ENCODE measurements at regions not wholly inside any gene's neighbourhood (a gene's known extent, or its start where the extent isn't known, plus 50 kb on each side); places are given as distances from the start of the nearest gene placed in this dataset.

- TF ChIP-seq POLR2A (IDR thresholded peaks at IDR 0.05; ENCODE audit: low read depth, low read length) = no peak
- FAIRE-seq (no peak), DNase-seq (ENCODE audit: insufficient read length, low spot score) (no peak)
These were observed 145.6 kb downstream of the DYRK2 start for GRCh38 chr12:67794161-67794560.

GRCh38 chr12:67795236-67795635, 146.7 kb downstream of the DYRK2 start:
- FAIRE-seq = no peak
- no peak for DNase-seq (ENCODE audit: insufficient read length, low spot score)
- no peak for TF ChIP-seq POLR2A (IDR thresholded peaks at IDR 0.05; ENCODE audit: low read depth, low read length)

- FAIRE-seq = no peak
- no peak for TF ChIP-seq POLR2A (IDR thresholded peaks at IDR 0.05; ENCODE audit: low read depth, low read length)
These were observed 148.7 kb downstream of the DYRK2 start for GRCh38 chr12:67797185-67797741.

GRCh38 chr12:67797753-67798152, 149.2 kb downstream of the DYRK2 start:
- DNase-seq (ENCODE audit: insufficient read length, low spot score) (no peak), FAIRE-seq (no peak)

More at GRCh38 chr12:67797185-67797741, 148.7 kb downstream of the DYRK2 start:
- DNase-seq (ENCODE audit: insufficient read length, low spot score) = no peak

GRCh38 chr12:67798768-67799167, 150.2 kb downstream of the DYRK2 start:
- DNase-seq (ENCODE audit: insufficient read length, low spot score) (no peak), FAIRE-seq (no peak)
- no peak for TF ChIP-seq POLR2A (IDR thresholded peaks at IDR 0.05; ENCODE audit: low read depth, low read length)

More at GRCh38 chr12:67797753-67798152, 149.2 kb downstream of the DYRK2 start:
- no peak for TF ChIP-seq POLR2A (IDR thresholded peaks at IDR 0.05; ENCODE audit: low read depth, low read length)

- no peak for FAIRE-seq
- no peak for TF ChIP-seq POLR2A (IDR thresholded peaks at IDR 0.05; ENCODE audit: low read depth, low read length)
- DNase-seq (ENCODE audit: insufficient read length, low spot score) = no peak
These were observed 154.2 kb downstream of the DYRK2 start for GRCh38 chr12:67802731-67803130.

GRCh38 chr12:67803278-67803993, 154.9 kb downstream of the DYRK2 start:
- FAIRE-seq = no peak
- no peak for DNase-seq (ENCODE audit: insufficient read length, low spot score)
- TF ChIP-seq POLR2A (IDR thresholded peaks at IDR 0.05; ENCODE audit: low read depth, low read length) = no peak

- DNase-seq (ENCODE audit: insufficient read length, low spot score) (no peak), FAIRE-seq (no peak)
- no peak for TF ChIP-seq POLR2A (IDR thresholded peaks at IDR 0.05; ENCODE audit: low read depth, low read length)
These were observed 155.6 kb downstream of the DYRK2 start for GRCh38 chr12:67804168-67804567.

GRCh38 chr12:67807814-67808213, 159.3 kb downstream of the DYRK2 start:
- no peak for DNase-seq (ENCODE audit: insufficient read length, low spot score)
- TF ChIP-seq POLR2A (IDR thresholded peaks at IDR 0.05; ENCODE audit: low read depth, low read length) = no peak
- FAIRE-seq = peak; percentile 52

- TF ChIP-seq POLR2A (IDR thresholded peaks at IDR 0.05; ENCODE audit: low read depth, low read length) = no peak
- DNase-seq (ENCODE audit: insufficient read length, low spot score) = no peak
- no peak for FAIRE-seq
These were observed 161.6 kb downstream of the DYRK2 start for GRCh38 chr12:67810166-67810565.

- DNase-seq (ENCODE audit: insufficient read length, low spot score) (peak; percentile 17), FAIRE-seq (peak; percentile 97)
- TF ChIP-seq POLR2A (IDR thresholded peaks at IDR 0.05; ENCODE audit: low read depth, low read length) = no peak
These were observed 163.2 kb downstream of the DYRK2 start for GRCh38 chr12:67811437-67812361.

GRCh38 chr12:67813456-67813904, 164.9 kb downstream of the DYRK2 start:
- no peak for FAIRE-seq
- TF ChIP-seq POLR2A (IDR thresholded peaks at IDR 0.05; ENCODE audit: low read depth, low read length) = no peak

GRCh38 chr12:67816269-67816668, 167.7 kb downstream of the DYRK2 start:
- DNase-seq (ENCODE audit: insufficient read length, low spot score) (no peak), FAIRE-seq (no peak)
- no peak for TF ChIP-seq POLR2A (IDR thresholded peaks at IDR 0.05; ENCODE audit: low read depth, low read length)

More at GRCh38 chr12:67813456-67813904, 164.9 kb downstream of the DYRK2 start:
- DNase-seq (ENCODE audit: insufficient read length, low spot score) = no peak

- no peak for TF ChIP-seq POLR2A (IDR thresholded peaks at IDR 0.05; ENCODE audit: low read depth, low read length)
- FAIRE-seq (no peak), DNase-seq (ENCODE audit: insufficient read length, low spot score) (no peak)
These were observed 169.9 kb downstream of the DYRK2 start for GRCh38 chr12:67818459-67818903.

Data from H54 (cell line).